Keratinocyte (primary cell): ENCODE measurements at regions not wholly inside any gene's neighbourhood (a gene's known extent, or its start where the extent isn't known, plus 50 kb on each side); places are given as distances from the start of the nearest gene placed in this dataset.

Source experiments
- EZH2 ChIP-seq: IDR thresholded peaks from one replicate; pipeline ENCODE4 v1.6.1; 2012; ENCODE audit warnings: inconsistent platforms, mild to moderate bottlenecking, low read length, moderate library complexity
- TF ChIP-seq, protein P1 (sequence below), 3 experiments: IDR thresholded peaks in 1 of 3; conservative IDR thresholded peaks in 1 of 3; optimal IDR thresholded peaks in 1 of 3; 2 replicates in 2 of 3; 3 replicates in 1 of 3; pipeline versions ENCODE3 to v1.5.1; 2011; ENCODE audit warnings: low read length in 3 of 3, mild to moderate bottlenecking in 3 of 3, moderate library complexity in 2 of 3, control low read depth in 1 of 3, inconsistent platforms in 1 of 3; ENCODE audit not compliant: insufficient read depth in 2 of 3; ENCODE audit errors: extremely low read depth in 1 of 3

DNA sequence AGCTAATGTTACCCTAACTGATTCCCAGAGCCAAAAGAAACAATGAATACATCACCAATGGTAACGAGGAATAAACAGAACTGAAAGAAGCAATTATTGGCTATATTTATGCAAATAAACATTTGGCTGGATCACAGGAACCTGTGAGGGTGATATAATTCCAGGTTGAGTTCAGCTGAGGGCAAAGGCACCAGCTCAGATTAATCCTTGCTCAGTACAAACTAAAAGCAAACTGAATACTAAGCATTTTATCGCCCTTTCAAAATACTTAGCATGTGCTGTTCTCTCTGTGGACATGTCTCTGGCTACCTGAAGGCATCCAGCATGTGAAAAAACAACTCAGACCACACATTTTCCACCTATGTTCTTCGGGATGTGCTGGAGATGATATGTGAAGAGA lies 791.7 kb downstream of the METTL4 start:
- TF ChIP-seq, protein P1, sequence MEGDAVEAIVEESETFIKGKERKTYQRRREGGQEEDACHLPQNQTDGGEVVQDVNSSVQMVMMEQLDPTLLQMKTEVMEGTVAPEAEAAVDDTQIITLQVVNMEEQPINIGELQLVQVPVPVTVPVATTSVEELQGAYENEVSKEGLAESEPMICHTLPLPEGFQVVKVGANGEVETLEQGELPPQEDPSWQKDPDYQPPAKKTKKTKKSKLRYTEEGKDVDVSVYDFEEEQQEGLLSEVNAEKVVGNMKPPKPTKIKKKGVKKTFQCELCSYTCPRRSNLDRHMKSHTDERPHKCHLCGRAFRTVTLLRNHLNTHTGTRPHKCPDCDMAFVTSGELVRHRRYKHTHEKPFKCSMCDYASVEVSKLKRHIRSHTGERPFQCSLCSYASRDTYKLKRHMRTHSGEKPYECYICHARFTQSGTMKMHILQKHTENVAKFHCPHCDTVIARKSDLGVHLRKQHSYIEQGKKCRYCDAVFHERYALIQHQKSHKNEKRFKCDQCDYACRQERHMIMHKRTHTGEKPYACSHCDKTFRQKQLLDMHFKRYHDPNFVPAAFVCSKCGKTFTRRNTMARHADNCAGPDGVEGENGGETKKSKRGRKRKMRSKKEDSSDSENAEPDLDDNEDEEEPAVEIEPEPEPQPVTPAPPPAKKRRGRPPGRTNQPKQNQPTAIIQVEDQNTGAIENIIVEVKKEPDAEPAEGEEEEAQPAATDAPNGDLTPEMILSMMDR (optimal IDR thresholded peaks at IDR 0.05 in 1 of 3, IDR thresholded peaks at IDR 0.05 in 1 of 3, conservative IDR thresholded peaks at IDR 0.05 in 1 of 3; ENCODE audit: extremely low read depth in 1 of 3, insufficient read depth in 2 of 3, low read length in 3 of 3), result no peak
- TF ChIP-seq EZH2, result no peak
